H9 (cell line): ENCODE measurements at regions not wholly inside any gene's neighbourhood (a gene's known extent, or its start where the extent isn't known, plus 50 kb on each side); places are given as distances from the start of the nearest gene placed in this dataset.

Experiments
- DNase-seq: peaks from one replicate; pipeline ENCODE4 v3.0.0-alpha.2; 2017
- H2AFZ ChIP-seq: one replicate; pipeline ENCODE4 v1.6.1; 2013; ENCODE audit warnings: mild to moderate bottlenecking, low read length, control low read depth, moderate library complexity
- H2AK5ac ChIP-seq: 2 replicates; pipeline ENCODE4 v1.6.1; 2013; ENCODE audit warnings: low read length, control low read depth, mixed read lengths; ENCODE audit not compliant: insufficient read length
- H2BK120ac ChIP-seq: one replicate; pipeline ENCODE4 v1.6.1; 2013; ENCODE audit warnings: low read depth, mild to moderate bottlenecking, low read length, control low read depth, inconsistent platforms; ENCODE audit not compliant: poor library complexity, severe bottlenecking
- H2BK12ac ChIP-seq: 2 replicates; pipeline ENCODE4 v1.6.1; 2013; ENCODE audit warnings: low read length, control low read depth, mixed read lengths, low read depth; ENCODE audit not compliant: insufficient read length
- H2BK15ac ChIP-seq: 2 replicates; pipeline ENCODE4 v1.6.1; 2013; ENCODE audit warnings: low read depth, low read length, control low read depth
- H2BK20ac ChIP-seq: one replicate; pipeline ENCODE4 v1.6.1; 2013; ENCODE audit warnings: low read depth, mild to moderate bottlenecking, low read length, control low read depth, inconsistent platforms; ENCODE audit not compliant: poor library complexity, severe bottlenecking
- H2BK5ac ChIP-seq: 2 replicates; pipeline ENCODE4 v1.6.1; 2013; ENCODE audit warnings: low read length, control low read depth, mixed read lengths; ENCODE audit not compliant: insufficient read length
- H3K14ac ChIP-seq: 2 replicates; pipeline ENCODE4 v1.6.1; 2013; ENCODE audit warnings: low read length, control low read depth; ENCODE audit not compliant: insufficient read depth
- H3K18ac ChIP-seq: 2 replicates; pipeline ENCODE4 v1.6.1; 2013; ENCODE audit warnings: low read depth, mild to moderate bottlenecking, mixed read lengths, low read length, control low read depth; ENCODE audit not compliant: insufficient read length
- H3K23ac ChIP-seq: 2 replicates; pipeline ENCODE4 v1.6.1; 2013; ENCODE audit warnings: low read length, control low read depth, mixed read lengths, low read depth; ENCODE audit not compliant: insufficient read length
- H3K23me2 ChIP-seq: 2 replicates; pipeline ENCODE4 v1.6.1; 2013; ENCODE audit warnings: low read depth, mild to moderate bottlenecking, mixed read lengths, low read length, control low read depth; ENCODE audit not compliant: insufficient read length, poor library complexity, severe bottlenecking
- H3K27ac ChIP-seq: 2 replicates; pipeline ENCODE4 v1.5.1; 2013; ENCODE audit warnings: low read length, control low read depth, mixed read lengths, low read depth; ENCODE audit not compliant: insufficient read length
- H3K27me3 ChIP-seq: 2 replicates; pipeline ENCODE4 v1.6.1; 2013; ENCODE audit warnings: low read length, control low read depth, inconsistent platforms; ENCODE audit not compliant: insufficient read depth
- H3K4ac ChIP-seq: 2 replicates; pipeline ENCODE4 v1.6.1; 2013; ENCODE audit warnings: low read depth, mild to moderate bottlenecking, control low read depth, inconsistent platforms, low read length, moderate library complexity
- H3K4me1 ChIP-seq: 2 replicates; pipeline ENCODE4 v1.6.1; 2013; ENCODE audit warnings: low read length, control low read depth, inconsistent platforms; ENCODE audit not compliant: insufficient read depth
- H3K4me2 ChIP-seq: 2 replicates; pipeline ENCODE4 v1.6.1; 2013; ENCODE audit warnings: low read length, control low read depth, mixed read lengths; ENCODE audit not compliant: insufficient read length, insufficient read depth
- H3K56ac ChIP-seq: 2 replicates; pipeline ENCODE4 v1.6.1; 2013; ENCODE audit warnings: low read depth, mild to moderate bottlenecking, mixed read lengths, low read length, control low read depth; ENCODE audit not compliant: insufficient read length
- H3K79me1 ChIP-seq: 2 replicates; pipeline ENCODE4 v1.6.1; 2013; ENCODE audit warnings: low read depth, mild to moderate bottlenecking, moderate library complexity, low read length, control low read depth, inconsistent platforms; ENCODE audit not compliant: insufficient read depth, poor library complexity, severe bottlenecking
- H3K79me2 ChIP-seq: 2 replicates; pipeline ENCODE4 v1.6.1; 2013; ENCODE audit warnings: low read length, control low read depth, inconsistent platforms; ENCODE audit not compliant: insufficient read depth
- H3K9ac ChIP-seq: 2 replicates; pipeline ENCODE4 v1.6.1; 2013; ENCODE audit warnings: low read length, control low read depth, mixed read lengths; ENCODE audit not compliant: insufficient read length; ENCODE audit errors: extremely low read depth
- H3K9me3 ChIP-seq: one replicate; pipeline ENCODE4 v1.6.1; 2013; ENCODE audit warnings: low read depth, low read length, inconsistent platforms; ENCODE audit not compliant: control insufficient read depth
- H3T11ph ChIP-seq: one replicate; pipeline ENCODE4 v1.6.1; 2013; ENCODE audit warnings: mild to moderate bottlenecking, low read length, control low read depth, inconsistent platforms
- H4K20me1 ChIP-seq: one replicate; pipeline ENCODE4 v1.6.1; 2013; ENCODE audit not compliant: control insufficient read depth, insufficient read length, insufficient read depth
- H4K5ac ChIP-seq: 2 replicates; pipeline ENCODE4 v1.6.1; 2013; ENCODE audit warnings: low read depth, mild to moderate bottlenecking, mixed read lengths, low read length, control low read depth; ENCODE audit not compliant: insufficient read length
- H4K8ac ChIP-seq: replicated peaks from 2 replicates; pipeline ENCODE4 v1.6.1; 2013; ENCODE audit warnings: low read length, control low read depth, mixed read lengths, low read depth; ENCODE audit not compliant: insufficient read length
- H4K91ac ChIP-seq: 2 replicates; pipeline ENCODE4 v1.6.1; 2013; ENCODE audit warnings: low read depth, mild to moderate bottlenecking, moderate library complexity, mixed read lengths, low read length, control low read depth; ENCODE audit not compliant: insufficient read length
- H3K27ac Mint-ChIP-seq, 3 experiments: 2 replicates in 2 of 3; 3 replicates in 1 of 3; pipeline ENCODE4 v1.8.0; 2020 to 2021; ENCODE audit warnings: mixed read lengths in 3 of 3, mild to moderate bottlenecking in 1 of 3, moderate library complexity in 1 of 3
- H3K27me3 Mint-ChIP-seq: 2 replicates; pipeline ENCODE4 v1.8.0; 2021; ENCODE audit warnings: low read depth, mild to moderate bottlenecking, moderate library complexity, mixed read lengths
- H3K36me3 Mint-ChIP-seq, 3 experiments: 2 replicates in 2 of 3; 3 replicates in 1 of 3; pipeline ENCODE4 v1.8.0; 2020 to 2021; ENCODE audit warnings: low read depth in 3 of 3, mixed read lengths in 3 of 3; ENCODE audit not compliant: insufficient read depth in 1 of 3
- H3K4me1 Mint-ChIP-seq, 2 experiments: 2 replicates each; pipeline ENCODE4 v1.8.0; 2020; ENCODE audit warnings: mixed read lengths in 2 of 2
- H3K4me3 Mint-ChIP-seq, 2 experiments: 2 replicates in 1 of 2; 3 replicates in 1 of 2; pipeline ENCODE4 v1.8.0; 2020 to 2021; ENCODE audit warnings: mild to moderate bottlenecking in 2 of 2, mixed read lengths in 2 of 2, moderate library complexity in 1 of 2
- H3K9me3 Mint-ChIP-seq, 2 experiments: 2 replicates in 1 of 2; 3 replicates in 1 of 2; pipeline ENCODE4 v1.8.0; 2020; ENCODE audit warnings: mild to moderate bottlenecking in 2 of 2, mixed read lengths in 2 of 2, moderate library complexity in 1 of 2
- CTCF ChIP-seq: fragments of 200-600 bp; sonication (generic); conservative IDR thresholded peaks from 3 replicates; pipeline ENCODE4 v1.8.0; 2021; ENCODE audit warnings: antibody characterized with exemption, mild to moderate bottlenecking
- WGBS: extraction: QIAGEN DNeasy Blood & Tissue Kit; methylation state at CpG from one replicate; pipeline ENCODE4 v1.1.7; 2013; ENCODE audit warnings: missing lambda C conversion rate, low lambda C conversion rate, mixed read lengths; ENCODE audit not compliant: insufficient read length; ENCODE audit errors: extremely low coverage; 5-methylcytosine and 5-hydroxymethylcytosine counted together

- H3K4me3 Mint-ChIP-seq, result no peak overlapping the region
- H3K4me2 ChIP-seq, result no peak overlapping the region
- no peak overlapping the region for H2BK12ac ChIP-seq
- H3K4ac ChIP-seq, result no peak overlapping the region
- no peaks in the 10 kb centered on the region for H3K9me3 ChIP-seq
- H3K23me2 ChIP-seq, result no peaks in the 10 kb centered on the region
- H3K23ac ChIP-seq, result no peak overlapping the region
- no peaks in the 10 kb centered on the region for H3K27me3 ChIP-seq
- H4K91ac ChIP-seq, result no peak overlapping the region
- H3K18ac ChIP-seq, result no peak overlapping the region
- TF ChIP-seq CTCF, result no peak
- H2AFZ ChIP-seq, result no peak overlapping the region
- no peak overlapping the region for H4K5ac ChIP-seq
- H3K79me2 ChIP-seq, result no peaks in the 10 kb centered on the region
- no peak overlapping the region for H2BK120ac ChIP-seq
- H2AK5ac ChIP-seq, result no peak overlapping the region
- no CpG with 5 or more reads among the region's 5 CpGs for WGBS
- no peaks in the 10 kb centered on the region for H3K4me1 ChIP-seq
- H3K14ac ChIP-seq, result no peak overlapping the region
- no peak overlapping the region for H3K27ac Mint-ChIP-seq
- no peak overlapping the region for H2BK5ac ChIP-seq
- no peaks in the 10 kb centered on the region for H3K79me1 ChIP-seq
- H3K56ac ChIP-seq, result no peak overlapping the region
- H4K8ac ChIP-seq, result no peak overlapping the region
- H3K27me3 Mint-ChIP-seq, result no peaks in the 10 kb centered on the region
- no peak for DNase-seq
- no peaks in the 10 kb centered on the region for H3K36me3 Mint-ChIP-seq
- no peak overlapping the region for H2BK15ac ChIP-seq
- H3T11ph ChIP-seq, result no peak overlapping the region
- 0 out of 4 replicates have a peak, but pooled peaks cover 0 to 2% of the 10 kb centered on the region in 2 experiments for H3K4me1 Mint-ChIP-seq
- no peak overlapping the region for H3K9ac ChIP-seq
- H3K9me3 Mint-ChIP-seq, result no peaks in the 10 kb centered on the region
- H3K27ac ChIP-seq, result no peak overlapping the region
- H2BK20ac ChIP-seq, result no peak overlapping the region
- H4K20me1 ChIP-seq, result no peaks in the 10 kb centered on the region
These were observed 50.0 kb upstream of the ESR1 start for GRCh38 chr6:151757506-151757955.
